ENCODE measurements at regions not wholly inside any gene's neighbourhood (a gene's known extent, or its start where the extent isn't known, plus 50 kb on each side); places are given as distances from the start of the nearest gene placed in this dataset.

DNA sequence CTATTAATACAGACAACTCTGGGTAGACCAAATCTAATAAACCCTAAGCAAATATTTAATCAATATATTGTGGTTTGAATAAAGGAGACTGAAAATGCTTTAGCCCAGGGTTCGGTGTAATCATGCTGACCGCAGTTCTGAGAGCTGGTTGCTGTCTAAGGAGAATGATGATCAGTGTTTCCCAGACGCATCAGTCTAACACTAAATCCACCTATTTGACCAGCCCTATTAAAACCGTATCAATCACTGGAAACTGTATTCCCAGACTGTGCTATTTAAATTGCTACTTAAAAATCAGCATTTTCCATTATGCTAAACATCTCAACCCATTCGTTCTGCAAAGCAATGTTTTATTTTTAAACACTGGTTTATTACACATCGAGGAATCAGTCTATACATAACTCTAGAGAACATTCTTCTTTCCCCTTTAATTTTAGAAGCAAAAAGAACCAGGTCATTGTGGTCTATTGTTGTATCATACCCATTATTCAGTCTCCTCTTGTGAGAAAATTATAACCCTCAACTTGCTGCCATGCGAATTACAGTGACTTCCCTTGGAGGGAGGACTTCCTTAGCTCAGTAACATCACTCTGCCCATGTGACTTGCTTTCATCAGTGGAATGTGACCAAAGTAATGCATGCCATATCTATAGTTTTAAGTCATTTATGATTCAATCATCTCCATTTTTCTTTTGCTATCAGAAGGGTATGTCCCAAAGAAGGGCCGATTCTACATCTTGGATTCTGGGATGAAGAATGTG lies 515.2 kb upstream of the JAG1 start:
- DNase-seq (ENCODE audit: low read depth, low spot score): no peak

DNA sequence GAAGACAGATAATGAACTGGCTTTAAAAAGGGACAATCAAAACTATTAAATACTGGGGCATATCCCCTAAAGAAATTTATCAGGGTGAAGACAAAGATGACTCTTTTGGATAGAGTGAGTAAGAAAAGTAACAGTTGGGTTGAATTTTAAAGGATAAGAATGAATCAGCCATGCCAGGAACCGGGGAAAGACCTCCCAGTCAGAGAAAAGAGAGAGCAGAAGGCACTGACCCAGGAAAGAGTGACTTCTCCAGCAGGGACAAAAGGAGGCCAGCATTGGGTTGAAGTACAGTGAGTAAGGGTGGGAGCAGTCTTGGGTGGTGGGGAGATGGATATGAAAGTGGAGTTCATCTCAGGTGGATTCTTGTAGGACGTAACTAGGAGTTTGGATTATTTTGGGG lies 516.9 kb upstream of the JAG1 start:
- TF ChIP-seq, protein P1, sequence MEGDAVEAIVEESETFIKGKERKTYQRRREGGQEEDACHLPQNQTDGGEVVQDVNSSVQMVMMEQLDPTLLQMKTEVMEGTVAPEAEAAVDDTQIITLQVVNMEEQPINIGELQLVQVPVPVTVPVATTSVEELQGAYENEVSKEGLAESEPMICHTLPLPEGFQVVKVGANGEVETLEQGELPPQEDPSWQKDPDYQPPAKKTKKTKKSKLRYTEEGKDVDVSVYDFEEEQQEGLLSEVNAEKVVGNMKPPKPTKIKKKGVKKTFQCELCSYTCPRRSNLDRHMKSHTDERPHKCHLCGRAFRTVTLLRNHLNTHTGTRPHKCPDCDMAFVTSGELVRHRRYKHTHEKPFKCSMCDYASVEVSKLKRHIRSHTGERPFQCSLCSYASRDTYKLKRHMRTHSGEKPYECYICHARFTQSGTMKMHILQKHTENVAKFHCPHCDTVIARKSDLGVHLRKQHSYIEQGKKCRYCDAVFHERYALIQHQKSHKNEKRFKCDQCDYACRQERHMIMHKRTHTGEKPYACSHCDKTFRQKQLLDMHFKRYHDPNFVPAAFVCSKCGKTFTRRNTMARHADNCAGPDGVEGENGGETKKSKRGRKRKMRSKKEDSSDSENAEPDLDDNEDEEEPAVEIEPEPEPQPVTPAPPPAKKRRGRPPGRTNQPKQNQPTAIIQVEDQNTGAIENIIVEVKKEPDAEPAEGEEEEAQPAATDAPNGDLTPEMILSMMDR (IDR thresholded peaks at IDR 0.05; ENCODE audit: low read depth, low read length): no peak
- H3K4me3 ChIP-seq (ENCODE audit: low read depth, low read length): no peak overlapping the region
- DNase-seq (ENCODE audit: low read depth, low spot score): no peak
- in situ Hi-C loops (cut with HindIII; ENCODE audit: low sequenced_read_pairs): no loop called here

More for the DNA sequence above, 515.2 kb upstream of the JAG1 start:
- no peak overlapping the region for H3K4me3 ChIP-seq (ENCODE audit: low read depth, low read length)
- TF ChIP-seq, protein P1 (IDR thresholded peaks at IDR 0.05; ENCODE audit: low read depth, low read length): no peak
- in situ Hi-C loops (cut with HindIII; ENCODE audit: low sequenced_read_pairs): no loop called here

DNA sequence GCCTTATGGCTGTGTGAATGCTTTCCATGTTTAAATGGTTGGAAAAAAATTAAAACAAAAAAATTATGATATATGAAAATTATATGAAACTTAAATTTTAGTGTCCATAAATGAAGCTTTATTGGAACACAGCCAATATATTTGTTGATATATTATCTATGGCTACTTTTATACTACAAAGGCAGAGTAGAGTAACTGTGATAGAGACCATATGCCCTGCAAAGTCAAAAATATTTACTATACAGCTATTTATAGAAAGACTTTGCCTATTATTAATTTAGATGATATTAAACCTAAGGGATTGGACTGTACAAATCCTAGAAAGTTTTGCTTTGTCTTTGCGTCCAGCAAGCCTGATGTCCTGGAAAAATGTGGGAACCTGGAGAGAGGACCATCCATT lies 518.3 kb upstream of the JAG1 start:
- in situ Hi-C loops (cut with HindIII; ENCODE audit: low sequenced_read_pairs): no loop called here
- TF ChIP-seq, protein P1 (IDR thresholded peaks at IDR 0.05; ENCODE audit: low read depth, low read length): no peak
- H3K4me3 ChIP-seq (ENCODE audit: low read depth, low read length): no peak overlapping the region
- DNase-seq (ENCODE audit: low read depth, low spot score): no peak

- no peak overlapping the region for H3K4me3 ChIP-seq (ENCODE audit: low read depth, low read length)
Measured at GRCh38 chr20:11193241-11193640, 519.4 kb upstream of the JAG1 start.

DNA sequence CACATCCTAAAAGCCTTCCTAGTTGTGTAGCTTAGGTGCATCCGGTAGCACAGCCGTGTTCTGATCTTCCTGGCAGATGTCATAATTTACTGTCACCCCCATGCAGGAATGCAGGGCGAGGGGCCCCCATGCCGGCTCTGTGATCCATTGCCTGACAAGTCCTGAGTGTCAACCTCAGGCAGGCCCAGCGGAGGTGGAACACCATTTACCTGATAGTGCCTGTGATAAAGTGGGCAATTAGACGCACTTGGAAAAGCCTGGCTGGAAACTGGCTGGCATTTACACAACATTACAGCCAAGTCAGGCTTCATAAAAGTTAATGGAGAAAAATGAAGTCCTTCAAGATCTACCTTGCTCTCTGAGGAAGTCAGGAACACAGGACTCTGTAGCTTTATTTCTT lies 521.4 kb upstream of the JAG1 start:
- DNase-seq (ENCODE audit: low read depth, low spot score): no peak
- TF ChIP-seq, protein P1 (IDR thresholded peaks at IDR 0.05; ENCODE audit: low read depth, low read length): no peak
- in situ Hi-C loops (cut with HindIII; ENCODE audit: low sequenced_read_pairs): no loop called here
- no peak overlapping the region for H3K4me3 ChIP-seq (ENCODE audit: low read depth, low read length)

More at GRCh38 chr20:11193241-11193640, 519.4 kb upstream of the JAG1 start:
- in situ Hi-C loops (cut with HindIII; ENCODE audit: low sequenced_read_pairs): no loop called here
- DNase-seq (ENCODE audit: low read depth, low spot score): peak; percentile 17
- TF ChIP-seq, protein P1 (IDR thresholded peaks at IDR 0.05; ENCODE audit: low read depth, low read length): no peak

- DNase-seq (ENCODE audit: low read depth, low spot score): peak; percentile 50
- no peak overlapping the region for H3K4me3 ChIP-seq (ENCODE audit: low read depth, low read length)
Measured at GRCh38 chr20:11195899-11196558, 522.2 kb upstream of the JAG1 start.

More at GRCh38 chr20:11195899-11196558, 522.2 kb upstream of the JAG1 start:
- in situ Hi-C loops (cut with HindIII; ENCODE audit: low sequenced_read_pairs): no loop called here
- TF ChIP-seq, protein P1 (IDR thresholded peaks at IDR 0.05; ENCODE audit: low read depth, low read length): no peak

All from astrocyte of the spinal cord (primary cell).